ENCODE measurements at regions not wholly inside any gene's neighbourhood (a gene's known extent, or its start where the extent isn't known, plus 50 kb on each side); places are given as distances from the start of the nearest gene placed in this dataset.

DNA sequence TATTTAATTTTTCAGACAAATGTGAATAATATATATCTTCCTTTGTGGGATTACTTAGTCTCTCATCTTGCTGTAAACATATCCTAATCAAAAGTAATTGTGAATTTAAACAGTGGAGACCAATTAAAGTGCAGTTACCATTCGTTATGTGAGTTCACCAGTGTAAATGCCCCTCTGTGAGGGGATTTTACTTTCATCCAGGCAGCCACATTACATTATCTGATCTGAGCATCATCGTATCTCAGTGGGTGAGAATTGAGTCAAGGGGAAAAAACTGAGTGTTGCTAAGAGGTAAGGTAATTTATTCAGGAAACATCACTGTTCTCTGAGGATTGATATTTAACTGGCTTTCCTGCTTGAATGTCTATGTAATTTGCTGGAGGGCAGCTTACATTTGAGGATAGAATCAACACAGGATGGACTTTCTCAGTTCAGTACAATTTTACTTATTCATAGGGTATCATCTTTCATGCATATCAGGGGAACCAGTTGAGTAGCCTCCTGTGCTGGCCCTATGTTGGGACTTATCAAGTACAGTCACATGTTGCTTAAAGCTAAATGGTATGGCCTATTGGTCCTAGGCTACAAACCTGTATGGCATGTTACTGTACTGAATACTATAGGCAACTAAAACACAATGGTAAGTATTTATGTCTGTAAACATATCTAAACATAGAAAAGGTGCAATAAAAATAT lies 219.7 kb downstream of the CD47 start:
- no peaks in the 10 kb centered on the region for H3K27me3 ChIP-seq (ENCODE audit: insufficient read depth, low read length)
- H3K4me3 ChIP-seq (ENCODE audit: low read length): no peak overlapping the region
- H3K9me3 ChIP-seq (ENCODE audit: low read depth, low read length): no peaks in the 10 kb centered on the region
- H3K4me1 ChIP-seq (ENCODE audit: insufficient read depth, low read length): no peaks in the 10 kb centered on the region

DNA sequence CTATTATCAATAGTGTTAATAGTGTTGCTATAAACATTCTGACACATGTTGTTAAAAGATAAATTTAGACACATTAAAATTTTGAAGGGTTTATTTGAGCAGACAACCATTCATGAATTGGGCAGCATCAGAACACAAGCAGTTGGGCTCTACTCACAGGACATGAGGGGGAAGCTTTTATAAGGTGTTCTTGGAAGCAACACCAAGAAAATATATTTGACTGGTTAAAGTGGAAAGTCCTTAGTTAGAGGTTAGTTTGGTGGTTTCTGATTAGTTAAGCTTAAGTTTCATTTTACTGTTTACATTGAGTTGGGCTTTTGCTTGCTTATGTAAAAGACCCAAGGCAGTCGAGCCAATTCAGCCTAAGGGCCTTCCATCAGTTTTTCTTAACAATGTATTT lies 220.7 kb downstream of the CD47 start:
- Histone ChIP-seq H3K4me3 (ENCODE audit: low read length) (no peak overlapping the region), H3K27me3 (ENCODE audit: insufficient read depth, low read length) (no peaks in the 10 kb centered on the region), H3K9me3 (ENCODE audit: low read depth, low read length) (no peaks in the 10 kb centered on the region), H3K4me1 (ENCODE audit: insufficient read depth, low read length) (no peaks in the 10 kb centered on the region)

DNA sequence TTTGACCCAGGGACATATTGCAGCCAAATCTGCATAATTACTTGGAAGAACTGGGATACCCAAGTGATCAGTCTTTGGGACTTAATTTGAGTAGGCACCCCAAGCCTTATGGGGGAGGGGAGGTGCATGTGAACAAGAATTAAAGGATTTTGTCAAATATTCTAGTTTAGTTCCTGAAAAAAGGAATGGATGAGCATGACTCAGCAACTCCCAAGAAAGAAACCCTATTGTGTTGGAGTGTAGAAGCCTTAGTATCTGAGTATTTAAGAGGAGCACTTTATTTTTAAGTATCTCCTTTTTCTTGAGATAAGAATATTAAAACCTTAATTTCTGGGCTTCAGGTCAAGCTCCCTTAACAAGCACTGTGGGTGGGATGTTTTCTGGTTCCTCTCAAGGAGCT lies 222.4 kb downstream of the CD47 start:
- Histone ChIP-seq H3K9me3 (ENCODE audit: low read depth, low read length) (no peaks in the 10 kb centered on the region), H3K4me1 (ENCODE audit: insufficient read depth, low read length) (no peaks in the 10 kb centered on the region), H3K27me3 (ENCODE audit: insufficient read depth, low read length) (no peaks in the 10 kb centered on the region), H3K4me3 (ENCODE audit: low read length) (no peak overlapping the region)

DNA sequence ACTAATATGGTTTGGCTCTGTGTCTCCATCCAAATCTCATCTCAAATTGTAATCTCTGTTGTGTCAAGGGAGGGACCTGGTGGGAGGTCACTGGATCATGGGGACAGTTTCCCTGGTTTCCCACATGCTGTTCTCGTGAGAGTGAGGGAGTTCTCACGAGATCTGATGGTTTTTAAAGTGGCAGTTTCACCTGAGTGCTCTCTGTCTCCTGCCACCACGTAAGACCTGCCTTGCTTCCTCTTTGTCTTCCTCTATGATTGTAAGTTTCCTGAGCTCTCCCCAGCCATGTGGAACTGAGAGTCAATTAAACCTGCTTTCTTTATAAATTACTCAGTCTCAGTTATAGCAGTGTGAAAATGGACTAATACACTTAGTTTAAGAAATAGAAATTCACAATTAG lies 228.9 kb downstream of the CD47 start:
- no peaks in the 10 kb centered on the region for H3K27me3 ChIP-seq (ENCODE audit: insufficient read depth, low read length)
- H3K4me3 ChIP-seq (ENCODE audit: low read length): no peak overlapping the region
- H3K9me3 ChIP-seq (ENCODE audit: low read depth, low read length): no peaks in the 10 kb centered on the region
- no peaks in the 10 kb centered on the region for H3K4me1 ChIP-seq (ENCODE audit: insufficient read depth, low read length)

DNA sequence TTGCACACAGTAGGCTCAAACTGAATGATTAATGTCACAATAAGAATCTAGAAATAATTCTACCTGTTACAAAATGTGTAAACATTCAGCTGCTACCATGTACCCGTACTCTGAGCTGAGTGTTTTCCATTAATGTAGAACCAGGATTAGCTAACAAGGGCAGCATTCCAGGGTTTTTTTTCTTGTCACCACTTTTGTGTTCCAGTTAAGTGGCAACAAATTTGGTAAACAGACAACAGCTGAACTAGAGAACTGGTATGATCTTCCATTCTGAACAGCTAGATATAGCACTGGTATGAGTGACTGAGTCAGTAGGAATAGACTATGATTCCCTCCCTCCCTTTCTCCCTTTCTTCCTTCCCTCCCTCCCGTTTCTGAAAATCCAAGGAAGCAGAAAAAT lies 229.4 kb downstream of the CD47 start:
- no peak overlapping the region for H3K4me3 ChIP-seq (ENCODE audit: low read length)
- no peaks in the 10 kb centered on the region for H3K4me1 ChIP-seq (ENCODE audit: insufficient read depth, low read length)
- H3K27me3 ChIP-seq (ENCODE audit: insufficient read depth, low read length): no peaks in the 10 kb centered on the region
- H3K9me3 ChIP-seq (ENCODE audit: low read depth, low read length): no peaks in the 10 kb centered on the region
